Ovary (tissue), 7 donors: ENCODE measurements at regions not wholly inside any gene's neighbourhood (a gene's known extent, or its start where the extent isn't known, plus 50 kb on each side); places are given as distances from the start of the nearest gene placed in this dataset.
"Not testable (repeated sequence)": the region's sequence is repeated elsewhere in the genome, so short reads cannot be mapped to it uniquely, and the experiment has no call there.

Experiments used
- DNase-seq, 5 donors: peaks; one replicate each; pipeline ENCODE4 v3.0.0-alpha.2; 2019 to 2020
- H3K27ac ChIP-seq, 2 donors: fragments of 200-600 bp; one replicate each; pipeline versions ENCODE4 v1.5.1 to v1.8.0; 2019 to 2022
- H3K27me3 ChIP-seq: fragments of 200-600 bp; one replicate; pipeline ENCODE4 v1.8.0; 2022
- H3K36me3 ChIP-seq: fragments of 200-600 bp; sonication (generic); one replicate; pipeline ENCODE4 v1.5.1; 2019
- H3K4me1 ChIP-seq: one replicate; pipeline ENCODE4 v1.8.1; 2013; ENCODE audit warnings: mild to moderate bottlenecking, moderate library complexity; ENCODE audit not compliant: insufficient read depth
- H3K4me3 ChIP-seq: fragments of 200-600 bp; sonication (generic); one replicate; pipeline ENCODE4 v1.5.1; 2017
- H3K9me3 ChIP-seq, 2 donors: fragments of 200-600 bp in 1 of 2; sonication (generic) in 1 of 2; one replicate each; pipeline versions ENCODE4 v1.5.1 to v1.8.1; 2013 to 2019; ENCODE audit warnings: mild to moderate bottlenecking in 1 of 2, moderate library complexity in 1 of 2
- EP300 ChIP-seq: sonication (generic); formaldehyde crosslinking; IDR thresholded peaks from one replicate; pipeline ENCODE4 v1.6.1; 2017; ENCODE audit warnings: antibody characterized with exemption
- POLR2A ChIP-seq: fragments of 450-650 bp; IDR thresholded peaks from one replicate; pipeline ENCODE4 v1.6.1; 2017; ENCODE audit warnings: antibody characterized with exemption, mild to moderate bottlenecking, moderate library complexity
- WGBS, 3 donors: extraction: QIAGEN DNeasy Blood & Tissue Kit in 1 of 3; methylation state at CpG; one replicate each; pipeline versions ENCODE4 v1.1.5 to v1.1.7; 2013 to 2017; 5-methylcytosine and 5-hydroxymethylcytosine counted together
- intact Hi-C, 4 donors: fragments of 100-400 bp; cut with DNase I; formaldehyde crosslinking; loops; one replicate each; pipeline versions ENCODE4 v1.11.0 to v1.15.1; 2022 to 2023
- TF ChIP-seq, protein P1 (sequence below), 3 donors: fragments of 450-650 bp in 2 of 3; fragments of 200-600 bp in 1 of 3; IDR thresholded peaks; one replicate each; pipeline versions ENCODE4 v1.5.1 to v1.8.0; 2016 to 2022; ENCODE audit warnings: antibody characterized with exemption in 3 of 3, mild to moderate bottlenecking in 1 of 3
- donor health status: DM: no; HTN: no; CAD: no; lungs with moderate emphysema.
- donor health status: DM: no; HTN: no; CAD: no.
- donor health status: Bipolar disorder and iron deficiency.
- donor health status: DM: no; HTN: no; CAD: no.
- donor health status: DM: yes; HTN: yes; CAD: no.

DNA sequence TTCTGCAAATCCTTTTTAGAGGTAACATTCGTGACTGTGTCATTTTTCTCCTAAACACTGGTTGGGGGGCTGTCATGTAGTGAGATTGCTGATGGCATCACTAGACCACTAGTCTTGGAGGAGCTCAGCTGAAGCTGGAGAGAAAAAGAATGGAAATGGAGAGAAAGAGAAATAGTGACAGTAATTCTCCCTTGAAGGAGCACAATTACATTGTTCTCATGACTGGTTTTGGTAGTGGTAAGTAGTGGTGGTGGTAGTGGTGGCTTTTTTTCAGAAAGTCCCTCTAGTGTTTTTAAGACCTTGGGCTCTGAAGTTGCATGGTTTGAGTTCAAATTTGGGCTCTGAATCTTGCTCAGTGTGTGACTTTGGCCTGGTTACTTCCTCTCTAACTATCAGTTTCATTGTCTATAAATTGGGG, 99.8 kb downstream of the LARP7 start:
- WGBS, 3 donors: 81 to 88% (median 84%) methylated on average over 1 of the region's 1 CpG
- DNase-seq: no peak
- TF ChIP-seq EP300: no peak
- TF ChIP-seq, protein P1, sequence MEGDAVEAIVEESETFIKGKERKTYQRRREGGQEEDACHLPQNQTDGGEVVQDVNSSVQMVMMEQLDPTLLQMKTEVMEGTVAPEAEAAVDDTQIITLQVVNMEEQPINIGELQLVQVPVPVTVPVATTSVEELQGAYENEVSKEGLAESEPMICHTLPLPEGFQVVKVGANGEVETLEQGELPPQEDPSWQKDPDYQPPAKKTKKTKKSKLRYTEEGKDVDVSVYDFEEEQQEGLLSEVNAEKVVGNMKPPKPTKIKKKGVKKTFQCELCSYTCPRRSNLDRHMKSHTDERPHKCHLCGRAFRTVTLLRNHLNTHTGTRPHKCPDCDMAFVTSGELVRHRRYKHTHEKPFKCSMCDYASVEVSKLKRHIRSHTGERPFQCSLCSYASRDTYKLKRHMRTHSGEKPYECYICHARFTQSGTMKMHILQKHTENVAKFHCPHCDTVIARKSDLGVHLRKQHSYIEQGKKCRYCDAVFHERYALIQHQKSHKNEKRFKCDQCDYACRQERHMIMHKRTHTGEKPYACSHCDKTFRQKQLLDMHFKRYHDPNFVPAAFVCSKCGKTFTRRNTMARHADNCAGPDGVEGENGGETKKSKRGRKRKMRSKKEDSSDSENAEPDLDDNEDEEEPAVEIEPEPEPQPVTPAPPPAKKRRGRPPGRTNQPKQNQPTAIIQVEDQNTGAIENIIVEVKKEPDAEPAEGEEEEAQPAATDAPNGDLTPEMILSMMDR (IDR thresholded peaks at IDR 0.05): no peak
- TF ChIP-seq POLR2A: no peak
- intact Hi-C loops: no loop called here
- Histone ChIP-seq H3K4me1 (no peaks in the 10 kb centered on the region), H3K9me3 (no peaks in the 10 kb centered on the region), H3K36me3 (no peaks in the 10 kb centered on the region), H3K27ac (no peak overlapping the region), H3K4me3 (no peak overlapping the region), H3K27me3 (no peaks in the 10 kb centered on the region)

DNA sequence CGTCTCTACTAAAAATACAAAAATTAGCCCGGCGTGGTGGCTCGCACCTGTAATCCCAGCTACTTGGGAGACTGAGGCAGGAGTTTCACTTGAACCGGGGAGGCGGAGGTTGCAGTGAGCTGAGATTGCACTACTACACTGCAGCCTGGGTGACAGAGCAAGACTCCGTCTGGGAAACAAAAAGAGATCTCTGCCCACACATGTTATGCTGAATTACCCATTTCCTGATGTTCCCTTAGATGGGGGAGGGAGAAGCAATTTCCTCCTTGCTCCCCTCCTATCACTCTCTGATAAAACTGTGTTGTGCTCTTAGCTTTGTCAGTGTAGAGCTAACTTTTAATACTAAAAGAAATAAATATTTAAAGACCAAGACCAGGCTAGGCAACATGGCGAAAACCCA, 102.5 kb downstream of the LARP7 start:
- H3K4me1 ChIP-seq: no peaks in the 10 kb centered on the region
- no peak overlapping the region for H3K4me3 ChIP-seq
- intact Hi-C loops: no loop called here
- no peaks in the 10 kb centered on the region for H3K27me3 ChIP-seq
- no peak for DNase-seq
- no peaks in the 10 kb centered on the region for H3K9me3 ChIP-seq
- H3K36me3 ChIP-seq: no peaks in the 10 kb centered on the region
- TF ChIP-seq, protein P1 (IDR thresholded peaks at IDR 0.05): no peak
- TF ChIP-seq POLR2A (no peak), EP300 (no peak)
- 88 to 92% (median 90%) methylated on average over 8 of the region's 8 CpGs for WGBS, 3 donors
- H3K27ac ChIP-seq: no peak overlapping the region

DNA sequence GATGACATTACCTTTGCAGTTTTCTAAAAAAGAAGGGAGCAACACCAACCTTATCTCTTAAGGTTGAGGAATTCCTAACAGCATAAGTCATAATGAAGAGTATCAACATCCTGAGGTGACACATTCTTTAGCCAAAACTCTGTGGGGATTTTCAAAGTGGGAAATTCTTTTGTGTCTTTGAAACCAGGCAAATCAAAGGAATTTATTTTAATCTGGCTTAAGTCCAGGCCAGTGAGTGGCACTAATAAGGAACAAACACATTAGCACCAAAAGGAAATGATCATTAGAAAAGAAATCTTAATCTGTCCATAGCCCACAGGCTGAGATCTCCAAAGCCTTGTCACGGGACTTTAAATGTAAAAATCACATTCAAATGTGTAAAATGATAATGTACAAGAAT, 110.1 kb downstream of the LARP7 start:
- Histone ChIP-seq H3K27ac (no peak overlapping the region), H3K9me3 (no peaks in the 10 kb centered on the region), H3K27me3 (no peaks in the 10 kb centered on the region), H3K36me3 (no peaks in the 10 kb centered on the region), H3K4me3 (no peak overlapping the region), H3K4me1 (no peaks in the 10 kb centered on the region)
- 52 to 63% (median 54%) methylated on average over 1 of the region's 1 CpG for WGBS, 3 donors
- DNase-seq: no peak
- intact Hi-C loops: no loop called here
- TF ChIP-seq EP300 (no peak), POLR2A (no peak)
- TF ChIP-seq, protein P1 (IDR thresholded peaks at IDR 0.05): no peak

DNA sequence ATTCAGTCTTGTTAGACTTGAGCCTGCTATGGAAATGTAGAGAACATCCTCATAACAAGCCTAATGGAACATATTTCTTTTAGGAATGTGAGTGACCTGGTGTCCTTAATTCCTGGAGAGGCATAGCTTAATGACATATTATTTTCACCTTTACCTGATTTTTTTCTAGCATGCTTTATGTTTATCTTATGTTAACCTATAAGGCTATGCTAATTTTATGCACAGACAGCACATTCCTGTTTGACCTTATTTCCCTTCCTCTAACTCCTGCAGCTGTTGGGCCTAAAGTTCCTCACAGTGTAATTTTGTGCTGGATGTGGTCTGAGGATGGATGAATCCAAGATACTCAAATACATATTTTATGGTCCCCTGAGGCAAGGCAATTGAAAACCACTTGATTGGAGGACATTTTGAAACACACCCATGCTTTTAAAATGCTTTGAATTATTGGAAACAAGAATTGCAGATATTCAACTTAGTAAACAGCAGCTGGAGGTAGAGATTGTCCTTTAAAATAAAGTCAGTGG, 111.5 kb downstream of the LARP7 start:
- TF ChIP-seq POLR2A: no peak
- TF ChIP-seq, protein P1 (IDR thresholded peaks at IDR 0.05): no peak
- TF ChIP-seq EP300: no peak
- Histone ChIP-seq H3K9me3 (no peaks in the 10 kb centered on the region), H3K27me3 (no peaks in the 10 kb centered on the region), H3K36me3 (no peaks in the 10 kb centered on the region), H3K27ac (no peak overlapping the region), H3K4me1 (no peaks in the 10 kb centered on the region), H3K4me3 (no peak overlapping the region)
- DNase-seq: no peak
- intact Hi-C loops: no loop called here

DNA sequence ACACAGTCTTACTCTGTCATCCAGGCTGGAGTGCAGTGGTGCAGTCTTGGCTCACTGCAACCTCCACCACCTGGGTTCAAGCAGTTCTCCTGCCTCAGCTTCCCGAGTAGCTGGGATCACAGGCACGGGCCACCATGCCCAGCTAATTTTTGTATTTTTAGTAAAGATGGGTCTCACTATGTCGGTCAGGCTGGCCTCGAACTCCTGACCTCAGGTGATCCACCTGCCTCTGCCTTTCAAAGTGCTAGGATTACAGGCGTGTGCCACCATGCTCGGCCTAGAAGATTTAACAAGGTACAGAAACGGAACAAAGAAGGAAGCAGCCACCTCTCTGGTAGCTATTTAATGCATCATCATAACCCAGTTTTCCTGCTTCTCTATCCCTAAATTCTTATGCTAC, 113.8 kb downstream of the LARP7 start:
- DNase-seq, H3K4me1 ChIP-seq, H3K9me3 ChIP-seq, H3K27me3 ChIP-seq, intact Hi-C loops, H3K36me3 ChIP-seq, H3K27ac ChIP-seq, H3K4me3 ChIP-seq: not testable (repeated sequence)
- WGBS, 3 donors: 83 to 92% (median 91%) methylated on average over 7 of the region's 7 CpGs
